ENCODE measurements at regions not wholly inside any gene's neighbourhood (a gene's known extent, or its start where the extent isn't known, plus 50 kb on each side); places are given as distances from the start of the nearest gene placed in this dataset.

DNA sequence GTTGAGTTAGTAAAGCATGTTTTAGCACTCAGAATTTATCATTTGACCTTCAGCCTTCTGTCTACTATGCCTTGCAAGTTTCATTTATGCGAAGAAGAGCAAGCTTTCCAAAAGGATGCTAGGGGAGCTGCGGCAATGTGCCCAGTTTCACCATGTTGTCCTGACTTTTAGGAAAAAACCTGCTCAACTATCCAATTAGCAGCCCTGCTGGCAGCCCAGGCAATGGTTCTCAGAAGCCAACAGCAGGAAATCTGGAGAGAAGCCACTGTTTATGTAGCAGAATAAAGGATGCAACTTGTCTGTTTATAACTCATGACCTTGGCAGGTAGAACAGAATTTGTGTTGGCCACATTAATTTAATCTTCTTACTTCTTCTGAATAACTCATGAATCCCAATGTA, 230.8 kb downstream of the ABCC12 start:
- Histone ChIP-seq H3K36me3 (ENCODE audit: control insufficient read depth, insufficient read depth, low read length) (no peaks in the 10 kb centered on the region), H3K27me3 (ENCODE audit: control insufficient read depth, insufficient read depth, low read length) (no peaks in the 10 kb centered on the region), H3K4me3 (ENCODE audit: low read depth, low read length) (no peak overlapping the region)
- ChIA-PET CTCF (interaction anchor here (0.5 to 1.5 kb wide), 2 partner anchors 15 to 210 kb away, joined by 3 read pairs; no protein-coding TSS in a partner anchor), POLR2A (no interaction called here)
- no peak for DNase-seq (ENCODE audit: low read depth)
- no peak for TF ChIP-seq CTCF (IDR thresholded peaks at IDR 0.05; ENCODE audit: insufficient read depth, low read depth, low read length)

DNA sequence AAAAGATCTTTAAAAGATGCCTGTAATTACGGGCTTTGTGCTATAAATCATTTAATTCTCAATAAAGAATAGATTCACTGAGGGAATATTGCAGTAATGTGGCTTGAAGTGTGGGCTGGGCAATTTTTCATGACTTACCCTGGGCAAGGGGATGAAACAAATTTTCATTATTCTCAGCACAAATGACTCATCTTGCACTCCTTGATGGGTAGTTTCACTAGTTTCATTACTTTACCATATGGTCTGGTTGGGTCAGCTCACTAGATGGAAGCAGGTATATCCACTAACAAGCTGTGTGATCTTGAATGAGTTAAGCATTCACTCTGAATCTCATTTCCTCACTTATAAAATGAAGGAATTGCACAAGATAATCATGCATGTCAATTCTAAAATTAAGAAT, 234.3 kb downstream of the ABCC12 start:
- no peaks in the 10 kb centered on the region for H3K27me3 ChIP-seq (ENCODE audit: control insufficient read depth, insufficient read depth, low read length)
- CTCF ChIA-PET = no interaction called here
- no peak for TF ChIP-seq CTCF (IDR thresholded peaks at IDR 0.05; ENCODE audit: insufficient read depth, low read depth, low read length)
- no peaks in the 10 kb centered on the region for H3K36me3 ChIP-seq (ENCODE audit: control insufficient read depth, insufficient read depth, low read length)
- H3K4me3 ChIP-seq (ENCODE audit: low read depth, low read length) = no peak overlapping the region
- POLR2A ChIA-PET = no interaction called here
- DNase-seq (ENCODE audit: low read depth) = no peak

- CTCF ChIA-PET = no interaction called here
- Histone ChIP-seq H3K36me3 (ENCODE audit: control insufficient read depth, insufficient read depth, low read length) (no peaks in the 10 kb centered on the region), H3K27me3 (ENCODE audit: control insufficient read depth, insufficient read depth, low read length) (no peaks in the 10 kb centered on the region), H3K4me3 (ENCODE audit: low read depth, low read length) (no peak overlapping the region)
- no peak for DNase-seq (ENCODE audit: low read depth)
- POLR2A ChIA-PET = no interaction called here
- no peak for TF ChIP-seq CTCF (IDR thresholded peaks at IDR 0.05; ENCODE audit: insufficient read depth, low read depth, low read length)
These were observed 235.1 kb downstream of the ABCC12 start for GRCh38 chr16:47920709-47921108.

GRCh38 chr16:47917118-47917517, 238.7 kb downstream of the ABCC12 start:
- ChIA-PET POLR2A (no interaction called here), CTCF (no interaction called here)
- Histone ChIP-seq H3K4me3 (ENCODE audit: low read depth, low read length) (no peak overlapping the region), H3K36me3 (ENCODE audit: control insufficient read depth, insufficient read depth, low read length) (no peaks in the 10 kb centered on the region), H3K27me3 (ENCODE audit: control insufficient read depth, insufficient read depth, low read length) (no peaks in the 10 kb centered on the region)
- no peak for TF ChIP-seq CTCF (IDR thresholded peaks at IDR 0.05; ENCODE audit: insufficient read depth, low read depth, low read length)
- no peak for DNase-seq (ENCODE audit: low read depth)

DNA sequence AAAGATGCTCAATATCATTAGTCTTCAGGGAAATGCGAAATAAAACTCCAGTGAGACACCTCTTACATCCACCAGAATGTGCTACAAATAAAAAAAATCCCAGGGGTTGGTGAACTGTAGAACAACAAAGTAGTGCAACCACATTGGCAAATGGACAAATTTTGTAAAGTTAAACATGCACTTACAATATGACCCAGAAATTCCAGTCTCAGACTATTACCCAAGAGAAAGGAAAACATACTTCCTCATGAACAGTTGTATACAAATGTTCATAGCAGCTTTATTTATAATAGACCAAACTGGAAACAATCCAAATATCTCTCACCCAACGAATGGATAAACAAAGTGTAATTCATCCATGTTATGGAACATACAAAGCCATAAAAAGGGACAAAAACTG, 239.5 kb downstream of the ABCC12 start:
- DNase-seq (ENCODE audit: low read depth) = no peak
- TF ChIP-seq CTCF (IDR thresholded peaks at IDR 0.05; ENCODE audit: insufficient read depth, low read depth, low read length) = no peak
- Histone ChIP-seq H3K4me3 (ENCODE audit: low read depth, low read length) (no peak overlapping the region), H3K27me3 (ENCODE audit: control insufficient read depth, insufficient read depth, low read length) (no peaks in the 10 kb centered on the region), H3K36me3 (ENCODE audit: control insufficient read depth, insufficient read depth, low read length) (no peaks in the 10 kb centered on the region)
- ChIA-PET CTCF (no interaction called here), POLR2A (no interaction called here)

Measured in BJ (cell line).